ENCODE measurements at regions not wholly inside any gene's neighbourhood (a gene's known extent, or its start where the extent isn't known, plus 50 kb on each side); places are given as distances from the start of the nearest gene placed in this dataset.
"Not testable (repeated sequence)": the region's sequence is repeated elsewhere in the genome, so short reads cannot be mapped to it uniquely, and the experiment has no call there.

DNA sequence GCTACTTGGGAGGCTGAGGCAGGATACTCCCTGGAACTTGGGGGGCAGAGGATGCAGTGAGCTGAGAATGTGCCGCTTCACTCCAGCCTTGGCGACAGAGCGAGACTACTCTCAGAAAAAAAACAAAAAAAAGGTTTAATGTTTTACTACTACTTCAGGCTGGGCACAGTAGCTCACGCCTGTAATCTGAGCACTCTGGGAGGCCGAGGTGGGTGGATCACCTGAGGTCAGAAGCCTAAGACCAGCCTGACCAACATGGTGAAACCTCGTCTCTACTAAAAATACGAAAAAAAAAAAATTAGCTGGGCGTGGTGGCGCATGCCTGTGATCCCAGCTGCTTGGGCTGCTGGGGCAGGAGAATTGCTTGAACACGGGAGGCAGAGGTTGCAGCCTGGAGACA is 75.7 kb upstream of the ATIC start:
- no peaks in the 10 kb centered on the region for H3K27me3 ChIP-seq (ENCODE audit: insufficient read depth, low read length)
- H4K5ac ChIP-seq (ENCODE audit: insufficient read length, low read depth, low read length), result no peak overlapping the region
- no peak overlapping the region for H3K14ac ChIP-seq (ENCODE audit: insufficient read depth, low read length)
- no peak overlapping the region for H2AK5ac ChIP-seq (ENCODE audit: insufficient read length, low read length)
- Mint-ChIP-seq H3K4me1 (no peaks in the 10 kb centered on the region), H3K4me3 (no peak overlapping the region), H3K27me3 (ENCODE audit: low read depth) (no peaks in the 10 kb centered on the region), H3K27ac (no peak overlapping the region), H3K36me3 (ENCODE audit: insufficient read depth in 1 of 3, low read depth in 3 of 3) (no peaks in the 10 kb centered on the region), H3K9me3 (no peaks in the 10 kb centered on the region)
- no peaks in the 10 kb centered on the region for H3K4me1 ChIP-seq (ENCODE audit: insufficient read depth, low read length)
- no peak overlapping the region for H3K18ac ChIP-seq (ENCODE audit: insufficient read length, low read depth, low read length)
- no peak for TF ChIP-seq CTCF (conservative IDR thresholded peaks at IDR 0.05)
- no peak overlapping the region for H3K27ac ChIP-seq (ENCODE audit: insufficient read length, low read depth, low read length)
- DNase-seq, result no peak
- H2BK120ac ChIP-seq (ENCODE audit: low read depth, low read length, poor library complexity, severe bottlenecking), result no peak overlapping the region
- no peak overlapping the region for H4K91ac ChIP-seq (ENCODE audit: insufficient read length, low read depth, low read length)
- H3K56ac ChIP-seq (ENCODE audit: insufficient read length, low read depth, low read length), result no peak overlapping the region
- no peak overlapping the region for H2BK15ac ChIP-seq (ENCODE audit: low read depth, low read length)
- H3K79me1 ChIP-seq (ENCODE audit: insufficient read depth, low read depth, low read length, poor library complexity, severe bottlenecking), result no peaks in the 10 kb centered on the region
- no peaks in the 10 kb centered on the region for H3K9me3 ChIP-seq (ENCODE audit: control insufficient read depth, low read depth, low read length)
- H3K4ac ChIP-seq (ENCODE audit: low read depth, low read length), result no peak overlapping the region
- no peaks in the 10 kb centered on the region for H3K23me2 ChIP-seq (ENCODE audit: insufficient read length, low read depth, low read length, poor library complexity, severe bottlenecking)
- no peak overlapping the region for H2BK12ac ChIP-seq (ENCODE audit: insufficient read length, low read depth, low read length)
- H3T11ph ChIP-seq (ENCODE audit: low read length), result no peak overlapping the region
- H2AFZ ChIP-seq (ENCODE audit: low read length), result no peak overlapping the region
- no peak overlapping the region for H2BK20ac ChIP-seq (ENCODE audit: low read depth, low read length, poor library complexity, severe bottlenecking)
- H2BK5ac ChIP-seq (ENCODE audit: insufficient read length, low read length), result no peak overlapping the region
- WGBS (ENCODE audit: extremely low coverage, insufficient read length, low lambda C conversion rate), result no CpG with 5 or more reads among the region's 10 CpGs
- H4K20me1 ChIP-seq (ENCODE audit: control insufficient read depth, insufficient read depth, insufficient read length), result no peaks in the 10 kb centered on the region
- no peak overlapping the region for H4K8ac ChIP-seq (replicated peaks; ENCODE audit: insufficient read length, low read depth, low read length)
- H3K23ac ChIP-seq (ENCODE audit: insufficient read length, low read depth, low read length), result no peak overlapping the region
- H3K79me2 ChIP-seq (ENCODE audit: insufficient read depth, low read length), result no peaks in the 10 kb centered on the region
- no peak overlapping the region for H3K9ac ChIP-seq (ENCODE audit: extremely low read depth, insufficient read length, low read length)
- no peak overlapping the region for H3K4me2 ChIP-seq (ENCODE audit: insufficient read depth, insufficient read length, low read length)

GRCh38 chr2:215220221-215220620 is 81.8 kb upstream of the ABCA12 start:
- H3K36me3 Mint-ChIP-seq (ENCODE audit: insufficient read depth in 1 of 3, low read depth in 3 of 3), result peaks cover 6 to 19% (median 8%) of the 10 kb centered on the region in 3 experiments
- WGBS (ENCODE audit: extremely low coverage, insufficient read length, low lambda C conversion rate), result no CpG with 5 or more reads among the region's 19 CpGs

More at GRCh38 chr2:215220221-215220620, 81.8 kb upstream of the ABCA12 start:
- not testable (repeated sequence) for H3T11ph ChIP-seq (ENCODE audit: low read length); H3K23me2 ChIP-seq (ENCODE audit: insufficient read length, low read depth, low read length, poor library complexity, severe bottlenecking); H3K9me3 ChIP-seq (ENCODE audit: control insufficient read depth, low read depth, low read length); H4K91ac ChIP-seq (ENCODE audit: insufficient read length, low read depth, low read length); H3K4me1 ChIP-seq (ENCODE audit: insufficient read depth, low read length); H4K20me1 ChIP-seq (ENCODE audit: control insufficient read depth, insufficient read depth, insufficient read length); DNase-seq; H2BK15ac ChIP-seq (ENCODE audit: low read depth, low read length); H2BK20ac ChIP-seq (ENCODE audit: low read depth, low read length, poor library complexity, severe bottlenecking); H3K9ac ChIP-seq (ENCODE audit: extremely low read depth, insufficient read length, low read length); H3K79me2 ChIP-seq (ENCODE audit: insufficient read depth, low read length); H3K4me2 ChIP-seq (ENCODE audit: insufficient read depth, insufficient read length, low read length); H4K5ac ChIP-seq (ENCODE audit: insufficient read length, low read depth, low read length); H3K4me1 Mint-ChIP-seq; H2BK120ac ChIP-seq (ENCODE audit: low read depth, low read length, poor library complexity, severe bottlenecking); H3K56ac ChIP-seq (ENCODE audit: insufficient read length, low read depth, low read length); H3K79me1 ChIP-seq (ENCODE audit: insufficient read depth, low read depth, low read length, poor library complexity, severe bottlenecking); H2BK12ac ChIP-seq (ENCODE audit: insufficient read length, low read depth, low read length); H3K27ac Mint-ChIP-seq; H2AFZ ChIP-seq (ENCODE audit: low read length); H2AK5ac ChIP-seq (ENCODE audit: insufficient read length, low read length); H3K4ac ChIP-seq (ENCODE audit: low read depth, low read length); H2BK5ac ChIP-seq (ENCODE audit: insufficient read length, low read length); H3K23ac ChIP-seq (ENCODE audit: insufficient read length, low read depth, low read length); H3K18ac ChIP-seq (ENCODE audit: insufficient read length, low read depth, low read length); H3K27ac ChIP-seq (ENCODE audit: insufficient read length, low read depth, low read length); H3K14ac ChIP-seq (ENCODE audit: insufficient read depth, low read length); H3K27me3 ChIP-seq (ENCODE audit: insufficient read depth, low read length); H4K8ac ChIP-seq (replicated peaks; ENCODE audit: insufficient read length, low read depth, low read length); H3K4me3 Mint-ChIP-seq
- H3K27me3 Mint-ChIP-seq (ENCODE audit: low read depth), result peaks cover 79% of the 10 kb centered on the region
- H3K9me3 Mint-ChIP-seq, result peaks cover 34 to 37% of the 10 kb centered on the region in 2 experiments

All from H9 (cell line).